ENCODE measurements at regions not wholly inside any gene's neighbourhood (a gene's known extent, or its start where the extent isn't known, plus 50 kb on each side); places are given as distances from the start of the nearest gene placed in this dataset.
A peak's percentile ranks its signal among the peaks of the same experiment; 100 is the strongest.

GRCh38 chr1:234980645-234981396 is 147.8 kb downstream of the TOMM20 start (continued):
- TF ChIP-seq ZNF239 (CRISPR knock-in tag; IDR thresholded peaks at IDR 0.05) (no peak), NEUROD1 (IDR thresholded peaks at IDR 0.05; ENCODE audit: borderline replicate concordance, low read depth, low read length, partially characterized antibody) (no peak), ZNF398 (CRISPR knock-in tag; IDR thresholded peaks at IDR 0.05) (no peak), HES1 (IDR thresholded peaks at IDR 0.05; ENCODE audit: low read depth) (no peak), GTF2B (IDR thresholded peaks at IDR 0.05; ENCODE audit: extremely low read depth, insufficient read length) (no peak), HDGF (IDR thresholded peaks at IDR 0.05) (no peak), RBFOX2 (IDR thresholded peaks at IDR 0.05; ENCODE audit: low read depth, low read length) (peak; percentile 50), MNT (conservative IDR thresholded peaks at IDR 0.05) (no peak), ARID1B (IDR thresholded peaks at IDR 0.05) (peak; percentile 65), CLOCK (CRISPR knock-in tag; IDR thresholded peaks at IDR 0.05; ENCODE audit: borderline replicate concordance) (peak; percentile 48; the same call in 1 of the 2 replicates), PCBP2 (IDR thresholded peaks at IDR 0.05; ENCODE audit: low read depth, low read length, poor library complexity, severe bottlenecking) (no peak), PRDM10 (IDR thresholded peaks at IDR 0.05; ENCODE audit: partially characterized antibody) (no peak), ZNF76 (CRISPR knock-in tag; IDR thresholded peaks at IDR 0.05; ENCODE audit: borderline replicate concordance) (0 out of 2 replicates have a peak, but pooled peaks have one; percentile 63)

Data from K562 (cell line).